OCI-LY1 (cell line): ENCODE measurements at regions not wholly inside any gene's neighbourhood (a gene's known extent, or its start where the extent isn't known, plus 50 kb on each side); places are given as distances from the start of the nearest gene placed in this dataset.

ENCODE experiments used
- H2AFZ ChIP-seq: fragments of 200-600 bp; sonication (generic), shearing (Covaris generic); 2 replicates; pipeline ENCODE4 v1.6.0; 2014; ENCODE audit warnings: antibody characterized with exemption, mild to moderate bottlenecking, low read length
- H3F3A ChIP-seq: fragments of 200-600 bp; sonication (generic), shearing (Covaris generic); 2 replicates; pipeline ENCODE4 v1.6.0; 2014; ENCODE audit warnings: mild to moderate bottlenecking, antibody characterized with exemption, low read length, moderate library complexity; ENCODE audit not compliant: insufficient read depth
- H3K27ac ChIP-seq: fragments of 200-600 bp; sonication (generic); 2 replicates; pipeline ENCODE4 v1.5.1; 2014; ENCODE audit warnings: low read length, mixed run types, mild to moderate bottlenecking, low read depth; ENCODE audit not compliant: poor library complexity, severe bottlenecking
- H3K27me3 ChIP-seq: fragments of 200-600 bp; sonication (generic); 2 replicates; pipeline ENCODE4 v1.6.0; 2014; ENCODE audit warnings: antibody characterized with exemption, mild to moderate bottlenecking, low read length, moderate library complexity; ENCODE audit not compliant: insufficient read depth
- H3K36me3 ChIP-seq: fragments of 200-600 bp; sonication (generic); 2 replicates; pipeline ENCODE4 v1.6.1; 2014; ENCODE audit warnings: mild to moderate bottlenecking, antibody characterized with exemption, low read length, moderate library complexity, mixed read lengths; ENCODE audit not compliant: insufficient read depth
- H3K4me1 ChIP-seq: fragments of 200-600 bp; sonication (generic); 2 replicates; pipeline ENCODE4 v1.5.1; 2014; ENCODE audit warnings: mild to moderate bottlenecking, low read length, moderate library complexity; ENCODE audit not compliant: insufficient read depth, severe bottlenecking
- H3K4me2 ChIP-seq: fragments of 200-600 bp; sonication (generic), shearing (Covaris generic); 2 replicates; pipeline ENCODE4 v1.6.1; 2014; ENCODE audit warnings: low read length
- H3K4me3 ChIP-seq: fragments of 200-600 bp; sonication (generic); 2 replicates; pipeline ENCODE4 v1.5.1; 2014; ENCODE audit warnings: low read length, low read depth, mild to moderate bottlenecking, mixed read lengths; ENCODE audit not compliant: poor library complexity, severe bottlenecking
- H3K79me2 ChIP-seq: fragments of 200-600 bp; shearing (Covaris generic); 2 replicates; pipeline ENCODE4 v1.6.1; 2016; ENCODE audit warnings: mixed run types, low read length, mixed read lengths; ENCODE audit not compliant: insufficient read depth
- H3K9ac ChIP-seq: fragments of 200-600 bp; sonication (generic), shearing (Covaris generic); 2 replicates; pipeline ENCODE4 v1.6.1; 2014; ENCODE audit warnings: mild to moderate bottlenecking, low read length, mixed read lengths
- H3K9me2 ChIP-seq: fragments of 200-600 bp; sonication (generic), shearing (Covaris generic); 2 replicates; pipeline ENCODE4 v1.6.1; 2014; ENCODE audit warnings: low read depth, mild to moderate bottlenecking, low read length, mixed read lengths
- H3K9me3 ChIP-seq: fragments of 200-600 bp; shearing (Covaris generic); 2 replicates; pipeline ENCODE4 v1.6.1; 2014; ENCODE audit warnings: low read length, mixed read lengths
- H4K20me1 ChIP-seq: fragments of 200-600 bp; sonication (generic), shearing (Covaris generic); 2 replicates; pipeline ENCODE4 v1.6.0; 2016; ENCODE audit warnings: mild to moderate bottlenecking, low read length; ENCODE audit not compliant: insufficient read depth
- CTCF ChIP-seq: fragments of 200-600 bp; sonication (generic), shearing (Covaris generic); IDR thresholded peaks from 2 replicates; pipeline ENCODE4 v1.5.1; 2017; ENCODE audit warnings: mild to moderate bottlenecking, antibody characterized with exemption, low read length, moderate library complexity, mixed read lengths
- EZH2 ChIP-seq: fragments of 200-600 bp; sonication (generic), shearing (Covaris generic); IDR thresholded peaks from 2 replicates; pipeline ENCODE4 v1.8.0; 2017; ENCODE audit warnings: borderline replicate concordance, mixed run types, mild to moderate bottlenecking, antibody characterized with exemption, low read length, moderate library complexity, mixed read lengths

- H3K9me2 ChIP-seq, result no peaks in the 10 kb centered on the region
- H3K4me1 ChIP-seq, result peaks cover 18% of the 10 kb centered on the region
- no peak overlapping the region for H3K4me2 ChIP-seq
Measured at GRCh38 chr4:180683186-180683585, 1560.0 kb upstream of the TENM3 start.

GRCh38 chr4:180688480-180688879 is 1554.7 kb upstream of the TENM3 start:
- Histone ChIP-seq H3K79me2 (no peaks in the 10 kb centered on the region), H3K27ac (no peak overlapping the region), H3K4me1 (peaks cover 12% of the 10 kb centered on the region), H3K9ac (no peak overlapping the region), H2AFZ (no peak overlapping the region), H3F3A (no peaks in the 10 kb centered on the region), H3K4me2 (no peak overlapping the region), H3K4me3 (no peak overlapping the region), H3K9me2 (no peaks in the 10 kb centered on the region), H3K36me3 (no peaks in the 10 kb centered on the region), H4K20me1 (no peaks in the 10 kb centered on the region), H3K9me3 (0 out of 2 replicates have a peak, but pooled peaks cover 5% of the 10 kb centered on the region), H3K27me3 (no peaks in the 10 kb centered on the region)
- TF ChIP-seq EZH2 (no peak), CTCF (no peak)

More at GRCh38 chr4:180683186-180683585, 1560.0 kb upstream of the TENM3 start:
- Histone ChIP-seq H3K36me3 (0 out of 2 replicates have a peak, but pooled peaks cover 4% of the 10 kb centered on the region), H3K9ac (no peak overlapping the region), H4K20me1 (no peaks in the 10 kb centered on the region), H3K27me3 (no peaks in the 10 kb centered on the region), H3K27ac (no peak overlapping the region), H3K4me3 (no peak overlapping the region), H3K79me2 (no peaks in the 10 kb centered on the region), H2AFZ (no peak overlapping the region), H3K9me3 (peaks cover 16% of the 10 kb centered on the region; the same call in 1 of the 2 replicates), H3F3A (no peaks in the 10 kb centered on the region)
- TF ChIP-seq CTCF (no peak), EZH2 (no peak)

- no peak overlapping the region for H3K4me3 ChIP-seq
- no peak overlapping the region for H3K27ac ChIP-seq
- H3K9me2 ChIP-seq, result no peaks in the 10 kb centered on the region
- no peak overlapping the region for H3K4me2 ChIP-seq
- no peaks in the 10 kb centered on the region for H3K27me3 ChIP-seq
- H3K4me1 ChIP-seq, result peaks cover 8% of the 10 kb centered on the region
- H3K36me3 ChIP-seq, result no peaks in the 10 kb centered on the region; the same call in 1 of the 2 replicates
- H3K79me2 ChIP-seq, result no peaks in the 10 kb centered on the region
- no peaks in the 10 kb centered on the region for H3F3A ChIP-seq
- TF ChIP-seq EZH2 (no peak), CTCF (no peak)
- peaks cover 15% of the 10 kb centered on the region for H3K9me3 ChIP-seq
- H3K9ac ChIP-seq, result no peak overlapping the region
- no peak overlapping the region for H2AFZ ChIP-seq
- H4K20me1 ChIP-seq, result no peaks in the 10 kb centered on the region
Measured at GRCh38 chr4:180694875-180695274, 1548.3 kb upstream of the TENM3 start.
